HFFc6 (cell line): ENCODE measurements at regions not wholly inside any gene's neighbourhood (a gene's known extent, or its start where the extent isn't known, plus 50 kb on each side); places are given as distances from the start of the nearest gene placed in this dataset.

Source experiments
- DNase-seq: peaks from one replicate; pipeline ENCODE4 v3.0.0-alpha.2; 2018
- H3K27ac Mint-ChIP-seq: 2 replicates; pipeline ENCODE4 v1.8.0; 2020; ENCODE audit warnings: mild to moderate bottlenecking, mixed read lengths
- H3K27me3 Mint-ChIP-seq: 2 replicates; pipeline ENCODE4 v1.8.0; 2021; ENCODE audit warnings: mild to moderate bottlenecking, moderate library complexity, mixed read lengths; ENCODE audit not compliant: insufficient read depth
- H3K36me3 Mint-ChIP-seq: 2 replicates; pipeline ENCODE4 v1.8.0; 2021; ENCODE audit warnings: low read depth, mixed read lengths
- H3K4me1 Mint-ChIP-seq: 2 replicates; pipeline ENCODE4 v1.8.0; 2020; ENCODE audit warnings: low read depth, mixed read lengths
- H3K4me3 Mint-ChIP-seq: 2 replicates; pipeline ENCODE4 v1.8.0; 2020; ENCODE audit warnings: mild to moderate bottlenecking, moderate library complexity, mixed read lengths
- H3K9me3 Mint-ChIP-seq: 2 replicates; pipeline ENCODE4 v1.8.0; 2020; ENCODE audit warnings: mild to moderate bottlenecking, mixed read lengths
- CTCF ChIP-seq: fragments of 200-600 bp; sonication (generic); IDR thresholded peaks from 2 replicates; pipeline ENCODE4 v1.5.0; 2021; ENCODE audit warnings: antibody characterized with exemption, mild to moderate bottlenecking

GRCh38 chr2:38218995-38219394 lies 143.0 kb upstream of the CYP1B1 start:
- Mint-ChIP-seq H3K4me1 (no peaks in the 10 kb centered on the region), H3K9me3 (no peaks in the 10 kb centered on the region), H3K27me3 (peaks cover 24% of the 10 kb centered on the region), H3K36me3 (no peaks in the 10 kb centered on the region), H3K4me3 (no peak overlapping the region), H3K27ac (no peak overlapping the region)
- DNase-seq: no peak
- no peak for TF ChIP-seq CTCF

- TF ChIP-seq CTCF: no peak
- no peaks in the 10 kb centered on the region for H3K36me3 Mint-ChIP-seq
- H3K27me3 Mint-ChIP-seq: peaks cover 27% of the 10 kb centered on the region
- no peaks in the 10 kb centered on the region for H3K4me1 Mint-ChIP-seq
- H3K4me3 Mint-ChIP-seq: no peak overlapping the region
- no peak overlapping the region for H3K27ac Mint-ChIP-seq
- no peak for DNase-seq
- H3K9me3 Mint-ChIP-seq: no peaks in the 10 kb centered on the region
These were observed 142.6 kb upstream of the CYP1B1 start for GRCh38 chr2:38218591-38218991.

- Mint-ChIP-seq H3K36me3 (no peaks in the 10 kb centered on the region), H3K9me3 (no peaks in the 10 kb centered on the region), H3K4me3 (no peak overlapping the region)
These were observed 141.6 kb upstream of the CYP1B1 start for GRCh38 chr2:38217401-38218188.

GRCh38 chr2:38216886-38217285 lies 140.9 kb upstream of the CYP1B1 start:
- Mint-ChIP-seq H3K27me3 (peaks cover 29% of the 10 kb centered on the region), H3K27ac (no peak overlapping the region), H3K9me3 (no peaks in the 10 kb centered on the region), H3K36me3 (no peaks in the 10 kb centered on the region), H3K4me1 (no peaks in the 10 kb centered on the region), H3K4me3 (no peak overlapping the region)
- TF ChIP-seq CTCF: no peak
- no peak for DNase-seq

More at GRCh38 chr2:38217401-38218188, 141.6 kb upstream of the CYP1B1 start:
- peaks cover 29% of the 10 kb centered on the region for H3K27me3 Mint-ChIP-seq
- H3K4me1 Mint-ChIP-seq: no peaks in the 10 kb centered on the region
- no peak overlapping the region for H3K27ac Mint-ChIP-seq
- no peak for DNase-seq
- no peak for TF ChIP-seq CTCF

GRCh38 chr2:38215993-38216392 lies 140.0 kb upstream of the CYP1B1 start:
- H3K4me1 Mint-ChIP-seq: no peaks in the 10 kb centered on the region
- H3K27ac Mint-ChIP-seq: no peak overlapping the region
- peaks cover 31% of the 10 kb centered on the region for H3K27me3 Mint-ChIP-seq
- H3K9me3 Mint-ChIP-seq: no peaks in the 10 kb centered on the region
- no peak overlapping the region for H3K4me3 Mint-ChIP-seq
- TF ChIP-seq CTCF: no peak
- no peak for DNase-seq
- H3K36me3 Mint-ChIP-seq: no peaks in the 10 kb centered on the region
